ENCODE measurements at regions not wholly inside any gene's neighbourhood (a gene's known extent, or its start where the extent isn't known, plus 50 kb on each side); places are given as distances from the start of the nearest gene placed in this dataset.

DNA sequence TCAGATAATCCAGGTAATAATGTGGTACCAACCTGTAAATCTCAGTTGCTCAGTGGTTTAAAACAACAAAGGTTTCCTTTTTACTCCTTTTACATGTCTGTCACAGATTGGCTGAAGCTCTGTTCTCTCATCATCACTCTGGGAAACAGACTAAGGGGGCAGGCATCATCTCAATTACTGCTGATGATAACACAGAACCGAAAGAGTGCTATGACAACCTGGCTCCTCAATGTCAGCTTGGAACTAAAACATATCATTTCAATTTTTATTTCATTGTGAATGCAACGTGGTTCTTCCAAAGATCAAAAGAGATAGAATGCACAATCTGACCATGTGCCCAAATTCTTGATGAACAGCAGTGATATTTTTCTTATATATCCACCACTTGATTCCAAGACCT is 1315.0 kb upstream of the CDH2 start (continued):
- TF ChIP-seq, protein P1, sequence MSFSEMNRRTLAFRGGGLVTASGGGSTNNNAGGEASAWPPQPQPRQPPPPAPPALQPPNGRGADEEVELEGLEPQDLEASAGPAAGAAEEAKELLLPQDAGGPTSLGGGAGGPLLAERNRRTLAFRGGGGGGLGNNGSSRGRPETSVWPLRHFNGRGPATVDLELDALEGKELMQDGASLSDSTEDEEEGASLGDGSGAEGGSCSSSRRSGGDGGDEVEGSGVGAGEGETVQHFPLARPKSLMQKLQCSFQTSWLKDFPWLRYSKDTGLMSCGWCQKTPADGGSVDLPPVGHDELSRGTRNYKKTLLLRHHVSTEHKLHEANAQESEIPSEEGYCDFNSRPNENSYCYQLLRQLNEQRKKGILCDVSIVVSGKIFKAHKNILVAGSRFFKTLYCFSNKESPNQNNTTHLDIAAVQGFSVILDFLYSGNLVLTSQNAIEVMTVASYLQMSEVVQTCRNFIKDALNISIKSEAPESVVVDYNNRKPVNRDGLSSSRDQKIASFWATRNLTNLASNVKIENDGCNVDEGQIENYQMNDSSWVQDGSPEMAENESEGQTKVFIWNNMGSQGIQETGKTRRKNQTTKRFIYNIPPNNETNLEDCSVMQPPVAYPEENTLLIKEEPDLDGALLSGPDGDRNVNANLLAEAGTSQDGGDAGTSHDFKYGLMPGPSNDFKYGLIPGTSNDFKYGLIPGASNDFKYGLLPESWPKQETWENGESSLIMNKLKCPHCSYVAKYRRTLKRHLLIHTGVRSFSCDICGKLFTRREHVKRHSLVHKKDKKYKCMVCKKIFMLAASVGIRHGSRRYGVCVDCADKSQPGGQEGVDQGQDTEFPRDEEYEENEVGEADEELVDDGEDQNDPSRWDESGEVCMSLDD (tag by site-specific recombination; IDR thresholded peaks at IDR 0.05), result no peak
- TF ChIP-seq ZNF169 (tag by site-specific recombination; IDR thresholded peaks at IDR 0.05) (no peak), YY2 (tag by site-specific recombination; IDR thresholded peaks at IDR 0.05) (no peak), ZNF510 (tag by site-specific recombination; IDR thresholded peaks at IDR 0.05; ENCODE audit: insufficient replicate concordance) (no peak), ZNF521 (tag by site-specific recombination; IDR thresholded peaks at IDR 0.05) (no peak), BCL11B (tag by site-specific recombination; IDR thresholded peaks at IDR 0.05; ENCODE audit: low read depth) (no peak), ZNF514 (tag by site-specific recombination; IDR thresholded peaks at IDR 0.05) (no peak)
- TF ChIP-seq, protein P2, sequence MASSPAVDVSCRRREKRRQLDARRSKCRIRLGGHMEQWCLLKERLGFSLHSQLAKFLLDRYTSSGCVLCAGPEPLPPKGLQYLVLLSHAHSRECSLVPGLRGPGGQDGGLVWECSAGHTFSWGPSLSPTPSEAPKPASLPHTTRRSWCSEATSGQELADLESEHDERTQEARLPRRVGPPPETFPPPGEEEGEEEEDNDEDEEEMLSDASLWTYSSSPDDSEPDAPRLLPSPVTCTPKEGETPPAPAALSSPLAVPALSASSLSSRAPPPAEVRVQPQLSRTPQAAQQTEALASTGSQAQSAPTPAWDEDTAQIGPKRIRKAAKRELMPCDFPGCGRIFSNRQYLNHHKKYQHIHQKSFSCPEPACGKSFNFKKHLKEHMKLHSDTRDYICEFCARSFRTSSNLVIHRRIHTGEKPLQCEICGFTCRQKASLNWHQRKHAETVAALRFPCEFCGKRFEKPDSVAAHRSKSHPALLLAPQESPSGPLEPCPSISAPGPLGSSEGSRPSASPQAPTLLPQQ (tag by site-specific recombination; IDR thresholded peaks at IDR 0.05), result no peak
- TF ChIP-seq, protein P3, sequence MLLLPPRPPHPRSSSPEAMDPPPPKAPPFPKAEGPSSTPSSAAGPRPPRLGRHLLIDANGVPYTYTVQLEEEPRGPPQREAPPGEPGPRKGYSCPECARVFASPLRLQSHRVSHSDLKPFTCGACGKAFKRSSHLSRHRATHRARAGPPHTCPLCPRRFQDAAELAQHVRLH (tag by site-specific recombination; IDR thresholded peaks at IDR 0.05), result no peak

DNA sequence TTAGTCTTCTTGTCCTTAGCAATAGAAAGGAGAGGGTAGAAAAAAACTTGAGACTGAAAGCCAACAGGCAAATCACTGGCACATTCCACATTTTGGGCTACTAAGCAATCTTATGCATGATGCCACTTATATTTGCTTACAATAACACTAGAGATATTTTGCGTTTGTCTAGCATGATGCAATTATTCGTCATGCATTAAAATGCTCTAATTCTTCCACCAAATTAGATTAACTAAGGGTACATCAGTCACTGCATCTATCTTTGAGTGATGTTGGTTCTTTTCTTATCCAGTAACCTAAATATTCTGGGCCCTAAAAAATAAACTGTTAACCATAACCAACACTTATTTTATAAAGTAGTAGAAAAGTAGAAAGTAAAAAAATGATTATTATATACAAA is 1311.7 kb upstream of the CDH2 start:
- Histone ChIP-seq H3K27ac (ENCODE audit: extremely low read depth, low read depth, low read length) (no peak overlapping the region), H3K4me1 (ENCODE audit: control insufficient read depth, insufficient read depth, low read length) (no peaks in the 10 kb centered on the region), H3K36me3 (ENCODE audit: control insufficient read depth in 2 of 2, insufficient read depth in 1 of 2, low read length in 2 of 2) (no peaks in the 10 kb centered on the region), H3K4me3 (ENCODE audit: low read depth, low read length) (no peak overlapping the region), H3K9me3 (ENCODE audit: control insufficient read depth, insufficient read depth, low read depth, low read length) (no peaks in the 10 kb centered on the region)
- no peak for TF ChIP-seq ZNF521 (tag by site-specific recombination; IDR thresholded peaks at IDR 0.05)
- TF ChIP-seq, protein P4, sequence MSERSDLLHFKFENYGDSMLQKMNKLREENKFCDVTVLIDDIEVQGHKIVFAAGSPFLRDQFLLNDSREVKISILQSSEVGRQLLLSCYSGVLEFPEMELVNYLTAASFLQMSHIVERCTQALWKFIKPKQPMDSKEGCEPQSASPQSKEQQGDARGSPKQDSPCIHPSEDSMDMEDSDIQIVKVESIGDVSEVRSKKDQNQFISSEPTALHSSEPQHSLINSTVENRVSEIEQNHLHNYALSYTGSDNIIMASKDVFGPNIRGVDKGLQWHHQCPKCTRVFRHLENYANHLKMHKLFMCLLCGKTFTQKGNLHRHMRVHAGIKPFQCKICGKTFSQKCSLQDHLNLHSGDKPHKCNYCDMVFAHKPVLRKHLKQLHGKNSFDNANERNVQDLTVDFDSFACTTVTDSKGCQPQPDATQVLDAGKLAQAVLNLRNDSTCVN (tag by site-specific recombination; optimal IDR thresholded peaks at IDR 0.05), result no peak
- no peak for TF ChIP-seq PRDM1 (tag by site-specific recombination; IDR thresholded peaks at IDR 0.05)
- TF ChIP-seq, protein P5, sequence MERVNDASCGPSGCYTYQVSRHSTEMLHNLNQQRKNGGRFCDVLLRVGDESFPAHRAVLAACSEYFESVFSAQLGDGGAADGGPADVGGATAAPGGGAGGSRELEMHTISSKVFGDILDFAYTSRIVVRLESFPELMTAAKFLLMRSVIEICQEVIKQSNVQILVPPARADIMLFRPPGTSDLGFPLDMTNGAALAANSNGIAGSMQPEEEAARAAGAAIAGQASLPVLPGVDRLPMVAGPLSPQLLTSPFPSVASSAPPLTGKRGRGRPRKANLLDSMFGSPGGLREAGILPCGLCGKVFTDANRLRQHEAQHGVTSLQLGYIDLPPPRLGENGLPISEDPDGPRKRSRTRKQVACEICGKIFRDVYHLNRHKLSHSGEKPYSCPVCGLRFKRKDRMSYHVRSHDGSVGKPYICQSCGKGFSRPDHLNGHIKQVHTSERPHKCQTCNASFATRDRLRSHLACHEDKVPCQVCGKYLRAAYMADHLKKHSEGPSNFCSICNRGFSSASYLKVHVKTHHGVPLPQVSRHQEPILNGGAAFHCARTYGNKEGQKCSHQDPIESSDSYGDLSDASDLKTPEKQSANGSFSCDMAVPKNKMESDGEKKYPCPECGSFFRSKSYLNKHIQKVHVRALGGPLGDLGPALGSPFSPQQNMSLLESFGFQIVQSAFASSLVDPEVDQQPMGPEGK (tag by site-specific recombination; IDR thresholded peaks at IDR 0.05), result no peak
- no peak for TF ChIP-seq ZNF202 (tag by site-specific recombination; IDR thresholded peaks at IDR 0.05; ENCODE audit: borderline replicate concordance)
- TF ChIP-seq, protein P6, sequence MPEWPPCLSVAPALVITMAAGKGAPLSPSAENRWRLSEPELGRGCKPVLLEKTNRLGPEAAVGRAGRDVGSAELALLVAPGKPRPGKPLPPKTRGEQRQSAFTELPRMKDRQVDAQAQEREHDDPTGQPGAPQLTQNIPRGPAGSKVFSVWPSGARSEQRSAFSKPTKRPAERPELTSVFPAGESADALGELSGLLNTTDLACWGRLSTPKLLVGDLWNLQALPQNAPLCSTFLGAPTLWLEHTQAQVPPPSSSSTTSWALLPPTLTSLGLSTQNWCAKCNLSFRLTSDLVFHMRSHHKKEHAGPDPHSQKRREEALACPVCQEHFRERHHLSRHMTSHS (tag by site-specific recombination; IDR thresholded peaks at IDR 0.05), result no peak
- no peak for TF ChIP-seq KLF1 (tag by site-specific recombination; IDR thresholded peaks at IDR 0.05)
- TF ChIP-seq ZNF600 (tag by site-specific recombination; IDR thresholded peaks at IDR 0.05), result no peak
- TF ChIP-seq, protein P3 (tag by site-specific recombination; IDR thresholded peaks at IDR 0.05), result no peak
- no peak for TF ChIP-seq ZBTB48 (tag by site-specific recombination; IDR thresholded peaks at IDR 0.05)
- TF ChIP-seq, protein P7, sequence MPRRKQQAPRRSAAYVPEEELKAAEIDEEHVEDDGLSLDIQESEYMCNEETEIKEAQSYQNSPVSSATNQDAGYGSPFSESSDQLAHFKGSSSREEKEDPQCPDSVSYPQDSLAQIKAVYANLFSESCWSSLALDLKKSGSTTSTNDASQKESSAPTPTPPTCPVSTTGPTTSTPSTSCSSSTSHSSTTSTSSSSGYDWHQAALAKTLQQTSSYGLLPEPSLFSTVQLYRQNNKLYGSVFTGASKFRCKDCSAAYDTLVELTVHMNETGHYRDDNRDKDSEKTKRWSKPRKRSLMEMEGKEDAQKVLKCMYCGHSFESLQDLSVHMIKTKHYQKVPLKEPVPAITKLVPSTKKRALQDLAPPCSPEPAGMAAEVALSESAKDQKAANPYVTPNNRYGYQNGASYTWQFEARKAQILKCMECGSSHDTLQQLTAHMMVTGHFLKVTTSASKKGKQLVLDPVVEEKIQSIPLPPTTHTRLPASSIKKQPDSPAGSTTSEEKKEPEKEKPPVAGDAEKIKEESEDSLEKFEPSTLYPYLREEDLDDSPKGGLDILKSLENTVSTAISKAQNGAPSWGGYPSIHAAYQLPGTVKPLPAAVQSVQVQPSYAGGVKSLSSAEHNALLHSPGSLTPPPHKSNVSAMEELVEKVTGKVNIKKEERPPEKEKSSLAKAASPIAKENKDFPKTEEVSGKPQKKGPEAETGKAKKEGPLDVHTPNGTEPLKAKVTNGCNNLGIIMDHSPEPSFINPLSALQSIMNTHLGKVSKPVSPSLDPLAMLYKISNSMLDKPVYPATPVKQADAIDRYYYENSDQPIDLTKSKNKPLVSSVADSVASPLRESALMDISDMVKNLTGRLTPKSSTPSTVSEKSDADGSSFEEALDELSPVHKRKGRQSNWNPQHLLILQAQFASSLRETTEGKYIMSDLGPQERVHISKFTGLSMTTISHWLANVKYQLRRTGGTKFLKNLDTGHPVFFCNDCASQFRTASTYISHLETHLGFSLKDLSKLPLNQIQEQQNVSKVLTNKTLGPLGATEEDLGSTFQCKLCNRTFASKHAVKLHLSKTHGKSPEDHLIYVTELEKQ (tag by site-specific recombination; IDR thresholded peaks at IDR 0.05; ENCODE audit: borderline replicate concordance), result no peak
- TF ChIP-seq, protein P8, sequence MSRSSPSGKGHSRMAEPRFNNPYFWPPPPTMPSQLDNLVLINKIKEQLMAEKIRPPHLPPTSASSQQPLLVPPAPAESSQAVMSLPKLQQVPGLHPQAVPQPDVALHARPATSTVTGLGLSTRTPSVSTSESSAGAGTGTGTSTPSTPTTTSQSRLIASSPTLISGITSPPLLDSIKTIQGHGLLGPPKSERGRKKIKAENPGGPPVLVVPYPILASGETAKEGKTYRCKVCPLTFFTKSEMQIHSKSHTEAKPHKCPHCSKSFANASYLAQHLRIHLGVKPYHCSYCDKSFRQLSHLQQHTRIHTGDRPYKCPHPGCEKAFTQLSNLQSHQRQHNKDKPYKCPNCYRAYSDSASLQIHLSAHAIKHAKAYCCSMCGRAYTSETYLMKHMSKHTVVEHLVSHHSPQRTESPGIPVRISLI (tag by site-specific recombination; IDR thresholded peaks at IDR 0.05), result no peak
- no peak for TF ChIP-seq SP7 (tag by site-specific recombination; IDR thresholded peaks at IDR 0.05)
- TF ChIP-seq YY2 (tag by site-specific recombination; IDR thresholded peaks at IDR 0.05), result no peak
- no peak for TF ChIP-seq ZNF621 (tag by site-specific recombination; IDR thresholded peaks at IDR 0.05)
- ChIA-PET CTCF (no interaction called here), POLR2A (no interaction called here)
